GM21390 (cell line): ENCODE measurements at regions not wholly inside any gene's neighbourhood (a gene's known extent, or its start where the extent isn't known, plus 50 kb on each side); places are given as distances from the start of the nearest gene placed in this dataset.

Experiments used
- ATAC-seq: cut with Tn5 transposase; IDR thresholded peaks from one replicate; pipeline ENCODE4 v1.9.1; 2021; ENCODE audit not compliant: unreplicated experiment

DNA sequence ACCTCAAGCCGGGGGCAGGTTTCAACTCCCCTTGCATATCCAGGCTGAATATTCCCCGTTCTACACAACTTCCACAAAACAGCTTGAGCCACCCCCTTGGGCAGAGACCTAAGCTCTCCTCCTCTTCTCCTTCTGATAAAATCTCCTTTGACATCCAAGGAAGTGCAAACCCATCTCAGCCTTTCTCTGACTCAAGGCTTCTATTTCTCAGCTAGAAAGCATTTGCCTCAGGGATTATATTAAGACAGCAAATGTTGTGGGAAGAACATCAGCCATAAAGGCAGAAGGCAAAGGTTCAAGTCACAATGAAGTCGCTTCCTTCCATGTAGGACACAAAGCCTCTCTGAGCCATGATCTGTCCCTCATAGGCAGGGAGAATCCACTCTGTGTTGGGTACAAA is 386.6 kb upstream of the ARID1B start:
- ATAC-seq: no peak

DNA sequence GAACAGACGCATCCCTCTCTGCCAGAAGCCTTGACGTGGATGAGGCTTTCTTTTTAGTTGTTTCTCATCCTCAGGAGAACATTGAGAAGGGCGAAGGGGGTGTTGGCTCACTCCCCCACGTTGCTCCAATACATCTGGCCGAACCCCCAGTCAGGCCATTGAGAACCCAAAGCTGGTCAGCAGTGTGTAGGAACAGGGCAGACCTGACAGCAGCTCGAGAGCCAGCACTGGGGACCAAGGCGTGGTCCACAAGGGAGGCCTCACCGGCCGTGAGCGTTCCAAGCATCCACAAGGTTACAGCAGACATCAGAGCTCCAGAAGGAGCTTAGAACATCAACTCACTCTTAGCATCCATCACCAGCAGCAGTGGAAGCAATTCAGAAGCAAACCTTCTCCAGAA is 387.9 kb upstream of the ARID1B start:
- no peak for ATAC-seq

DNA sequence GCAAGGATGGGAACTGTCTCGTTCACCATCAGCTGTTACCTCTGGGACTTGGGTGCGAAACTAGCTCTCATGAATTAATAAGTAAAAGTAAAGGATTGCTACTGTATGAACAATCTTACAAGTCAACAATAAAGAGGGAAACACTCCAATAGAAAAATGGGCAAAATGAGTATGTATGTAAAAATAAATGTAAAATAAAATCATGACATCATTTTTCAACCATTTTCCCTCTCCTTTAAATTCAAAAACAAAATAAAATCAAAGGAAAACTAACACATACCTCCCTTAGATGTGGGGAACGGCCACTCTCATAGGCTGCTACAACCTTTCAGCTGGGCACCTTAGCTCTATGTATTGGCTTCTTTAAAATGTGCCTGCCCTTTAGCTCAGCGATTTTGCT is 389.7 kb upstream of the ARID1B start:
- ATAC-seq: no peak

DNA sequence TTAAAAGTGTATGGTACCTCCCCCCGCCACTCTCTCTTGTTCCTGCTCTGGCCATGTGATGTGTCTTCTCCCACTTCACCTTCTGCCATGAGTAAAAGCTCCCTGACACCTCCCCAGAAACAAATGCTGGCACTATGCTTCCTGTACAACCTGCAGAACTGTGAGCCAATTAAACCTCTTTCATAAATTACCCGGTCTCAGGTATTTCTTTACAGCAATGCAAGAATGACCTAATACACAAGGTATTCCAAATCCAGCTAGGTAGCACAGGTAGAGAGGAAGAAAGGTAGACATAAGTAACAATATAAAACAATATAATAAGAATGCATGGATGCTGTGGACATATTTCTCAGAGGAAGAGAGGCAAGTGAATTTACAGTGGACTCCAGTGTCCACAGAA is 394.1 kb upstream of the ARID1B start:
- ATAC-seq: no peak

DNA sequence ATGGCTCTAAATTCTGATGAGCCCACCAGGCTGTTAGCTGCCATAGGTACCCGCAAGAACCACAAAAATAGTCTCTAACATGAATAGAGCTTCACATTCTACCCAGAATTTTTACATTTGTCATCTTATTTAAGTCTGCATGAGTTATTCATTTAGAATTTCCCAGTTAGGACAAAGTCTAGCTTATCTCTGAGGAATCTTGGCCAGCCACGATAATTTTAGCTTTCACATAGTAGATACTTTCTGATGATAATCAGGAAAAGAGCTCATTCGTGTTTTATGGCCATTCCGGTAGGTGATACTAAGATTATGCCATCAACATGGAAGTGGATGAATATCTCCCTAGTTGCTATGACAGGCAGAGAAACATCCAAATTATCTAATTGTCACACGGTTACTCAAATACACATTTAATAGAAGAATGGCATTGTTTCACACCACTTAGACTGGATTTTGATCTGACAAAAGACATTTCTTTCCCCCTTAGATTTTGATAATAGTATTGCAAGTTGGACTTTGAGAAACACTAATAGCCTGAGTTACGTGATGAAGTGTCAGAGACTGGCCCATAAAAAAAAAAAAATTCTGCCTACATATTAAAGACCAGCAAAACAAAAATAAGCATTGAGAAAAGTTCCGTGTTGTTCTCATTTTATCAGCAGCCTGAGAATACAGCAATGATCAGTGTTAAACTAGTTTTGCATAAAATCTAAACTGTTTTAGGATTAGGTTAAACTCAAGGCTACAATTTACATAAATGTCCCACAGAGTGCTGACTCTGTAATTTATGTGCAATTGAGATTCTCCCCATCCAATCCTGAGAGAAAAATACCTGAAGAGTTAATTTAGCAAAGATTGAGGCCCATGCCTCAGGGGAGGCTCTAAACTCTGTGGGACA is 397.5 kb upstream of the ARID1B start:
- no peak for ATAC-seq

DNA sequence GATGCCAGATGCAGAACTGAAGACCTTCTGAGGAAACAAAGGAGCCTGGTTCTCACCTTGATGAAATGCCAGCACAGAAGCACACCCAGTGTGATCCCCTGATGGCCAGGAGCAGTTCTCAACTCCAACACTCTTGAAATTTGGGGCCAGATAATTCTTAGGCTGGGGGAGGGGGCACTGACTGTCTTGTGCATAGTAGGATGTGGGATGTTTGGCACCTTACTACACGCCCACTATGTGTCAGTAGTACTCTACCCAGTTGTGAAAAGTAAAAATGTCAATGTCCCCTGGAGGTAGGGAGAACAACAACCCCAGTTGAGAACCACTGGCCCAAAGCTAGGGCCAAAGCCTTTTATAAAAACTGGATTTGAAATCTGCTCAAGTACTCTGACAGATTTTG is 398.3 kb upstream of the ARID1B start:
- no peak for ATAC-seq

DNA sequence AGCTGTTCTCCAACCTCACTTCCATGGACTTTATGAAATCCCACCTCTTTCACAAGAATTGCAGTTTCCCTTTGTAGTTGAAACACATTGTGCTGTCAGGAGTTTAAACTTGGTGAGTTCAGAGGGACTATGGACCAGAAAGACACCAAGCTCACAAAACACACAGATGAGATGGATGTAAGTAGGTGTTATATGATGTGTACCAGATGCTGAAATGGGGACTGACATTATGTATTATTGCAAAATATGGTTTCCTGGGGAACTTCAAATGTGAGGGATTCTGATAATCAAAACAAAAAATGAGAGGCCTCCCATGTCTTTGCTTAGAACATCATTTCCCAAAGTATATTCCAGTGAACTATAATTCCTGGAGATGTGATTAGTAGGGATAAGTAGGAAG is 401.1 kb upstream of the ARID1B start:
- no peak for ATAC-seq

DNA sequence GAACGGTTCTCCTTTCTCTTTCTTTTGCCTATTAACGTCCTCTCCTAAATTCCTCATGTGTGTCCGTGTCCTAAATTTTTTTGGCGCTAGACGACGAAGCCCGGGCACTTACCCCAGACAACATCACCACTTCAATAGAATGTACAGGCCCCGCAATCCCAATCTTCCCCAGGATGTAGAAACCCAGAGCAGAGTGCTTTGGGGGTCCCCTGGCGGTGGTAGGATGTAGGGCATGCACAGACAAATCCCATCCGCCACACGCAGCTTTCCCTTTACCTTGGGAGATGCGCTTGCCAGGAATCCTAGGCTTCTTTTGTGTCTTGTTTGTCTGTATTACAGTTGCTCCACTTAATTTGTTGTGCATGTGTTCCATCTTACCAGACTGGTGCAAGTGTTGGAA is 417.3 kb upstream of the ARID1B start:
- no peak for ATAC-seq

DNA sequence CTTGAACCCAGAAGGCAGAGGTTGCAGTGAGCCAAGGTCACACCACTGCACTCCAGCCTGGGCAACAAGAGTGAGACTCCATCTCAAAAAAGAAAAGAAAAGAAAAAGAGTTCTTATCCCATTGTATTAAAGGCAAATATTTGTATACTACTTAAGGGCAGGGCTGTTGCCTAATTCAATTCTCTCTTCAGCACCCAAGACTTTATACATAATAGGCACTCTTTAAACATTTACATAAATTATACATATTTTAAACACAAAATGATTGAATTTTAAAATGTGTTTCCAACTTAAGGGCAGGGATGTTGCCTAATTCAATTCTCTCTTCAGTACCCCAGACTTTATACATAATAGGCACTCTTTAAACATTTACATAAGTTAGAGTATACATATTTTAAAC is 424.3 kb upstream of the ARID1B start:
- no peak for ATAC-seq

DNA sequence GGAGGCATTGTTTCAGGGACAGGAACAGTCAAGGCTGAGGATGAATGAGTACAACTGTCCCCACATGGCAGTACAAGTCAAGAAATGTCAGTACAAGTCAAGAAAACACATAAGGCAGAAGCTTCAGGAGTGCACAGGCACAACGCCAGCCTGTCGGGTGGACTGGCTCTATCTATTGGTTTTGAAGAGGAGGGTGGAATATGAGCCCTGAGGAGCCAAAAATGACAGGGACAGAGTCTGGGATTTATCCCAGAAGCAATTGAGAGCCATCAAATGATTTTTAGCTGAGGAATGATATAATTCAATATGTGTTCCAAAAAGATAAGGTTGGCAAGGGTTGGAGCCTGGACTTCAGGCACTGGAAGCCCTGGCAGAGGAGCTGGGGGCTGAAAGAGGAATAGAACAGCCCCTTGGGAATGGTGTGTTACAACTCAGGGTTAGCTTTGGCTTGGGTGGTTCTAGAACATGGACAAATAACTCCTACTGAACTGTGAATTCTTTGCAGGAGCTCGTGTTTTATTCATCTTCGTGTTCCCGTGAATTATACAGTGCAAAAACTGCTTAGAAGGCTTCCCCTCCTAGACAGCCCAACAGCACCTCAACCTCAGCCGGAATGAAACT is 425.7 kb upstream of the ARID1B start:
- no peak for ATAC-seq

DNA sequence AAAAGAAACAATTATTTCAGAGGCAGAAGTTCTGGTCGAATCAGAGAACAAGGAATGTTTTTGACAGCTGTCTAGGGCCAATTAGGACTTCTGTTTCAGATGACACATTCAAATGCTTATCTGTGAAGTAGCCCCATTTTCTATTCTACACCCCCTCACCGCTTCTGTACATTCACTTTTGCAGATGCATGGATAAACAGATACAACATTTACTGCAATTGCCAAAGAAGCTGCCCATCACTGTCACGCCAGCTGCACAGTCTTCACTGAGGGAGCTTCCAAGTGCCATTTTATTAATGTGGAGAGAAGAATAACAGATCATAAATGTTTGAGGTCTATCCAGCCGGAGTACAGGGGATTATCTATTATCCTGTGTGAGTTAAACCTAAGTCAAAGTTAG is 426.8 kb upstream of the ARID1B start:
- no peak for ATAC-seq

DNA sequence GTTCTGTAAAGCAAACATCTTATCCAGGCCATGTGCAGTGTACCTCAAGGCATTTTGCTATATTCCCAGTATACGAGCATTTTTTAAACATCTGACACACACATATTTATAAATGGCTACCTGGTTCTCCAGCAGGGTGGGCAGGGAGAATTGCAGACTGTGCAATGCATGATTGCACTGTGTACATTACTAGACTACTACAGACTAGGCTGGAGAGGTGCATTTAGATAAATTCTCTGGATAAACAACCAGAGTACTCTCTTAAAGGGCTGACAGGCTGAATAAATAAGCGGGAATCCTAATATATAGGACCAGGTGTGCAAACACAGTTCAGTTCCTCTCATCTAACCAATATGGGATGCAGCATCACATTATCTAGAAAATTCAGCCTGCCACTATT is 428.3 kb upstream of the ARID1B start:
- ATAC-seq: no peak

DNA sequence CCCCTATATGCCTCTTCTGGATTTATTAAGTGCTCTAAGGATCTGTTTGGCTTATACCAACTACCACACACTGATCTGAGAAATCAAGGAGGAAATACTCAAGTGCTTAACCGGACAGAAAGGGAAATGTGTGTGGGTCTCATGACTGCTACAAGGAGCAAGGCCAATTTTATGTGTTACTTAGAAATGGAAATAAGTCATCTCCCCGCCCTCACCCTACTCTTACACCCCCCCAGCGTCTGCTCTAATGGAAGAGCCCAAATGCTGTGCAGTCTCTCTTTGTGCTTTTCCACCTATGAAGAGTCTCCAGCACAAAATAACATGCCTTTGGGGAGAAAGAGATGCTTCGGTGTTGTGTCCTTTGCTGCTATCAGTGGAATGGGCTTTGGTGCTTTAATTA is 428.8 kb upstream of the ARID1B start:
- ATAC-seq: no peak

DNA sequence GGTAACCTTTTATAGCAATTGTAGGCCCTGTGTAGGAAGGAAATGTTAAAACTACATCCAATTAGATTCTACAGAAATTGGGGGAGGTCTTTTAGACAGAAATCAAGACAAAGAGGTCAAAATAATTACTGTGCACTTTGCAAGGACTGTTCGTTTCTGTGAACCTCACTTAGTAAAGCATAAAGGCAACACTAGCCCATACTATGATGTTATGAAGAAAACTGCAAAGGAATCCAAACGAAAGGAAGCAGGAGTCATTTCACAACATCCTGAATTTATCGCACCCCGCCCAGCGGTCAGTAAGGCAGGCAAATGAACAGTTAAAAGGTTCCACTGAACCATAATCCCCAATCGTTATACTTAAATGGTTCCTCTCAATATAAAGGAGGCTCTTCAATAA is 429.5 kb upstream of the ARID1B start:
- no peak for ATAC-seq

DNA sequence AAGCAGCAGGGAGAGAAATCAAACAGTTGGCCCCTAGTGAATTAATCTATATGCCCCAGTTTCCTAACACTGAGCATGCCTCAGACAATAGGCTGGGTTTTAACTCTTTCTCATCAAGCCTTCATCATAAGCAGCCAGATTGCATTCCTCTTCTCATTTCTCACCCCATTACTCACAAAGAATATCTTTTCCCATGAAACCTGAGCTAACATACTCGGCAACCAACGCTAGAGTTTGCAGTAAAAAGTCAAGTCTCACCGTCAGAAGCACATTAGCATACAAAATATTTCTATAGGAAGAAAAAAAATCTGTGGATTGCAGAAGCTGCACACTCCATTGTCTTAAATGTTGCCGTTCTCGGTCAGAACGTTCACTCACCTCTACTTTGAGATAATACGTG is 429.9 kb upstream of the ARID1B start:
- ATAC-seq: no peak

DNA sequence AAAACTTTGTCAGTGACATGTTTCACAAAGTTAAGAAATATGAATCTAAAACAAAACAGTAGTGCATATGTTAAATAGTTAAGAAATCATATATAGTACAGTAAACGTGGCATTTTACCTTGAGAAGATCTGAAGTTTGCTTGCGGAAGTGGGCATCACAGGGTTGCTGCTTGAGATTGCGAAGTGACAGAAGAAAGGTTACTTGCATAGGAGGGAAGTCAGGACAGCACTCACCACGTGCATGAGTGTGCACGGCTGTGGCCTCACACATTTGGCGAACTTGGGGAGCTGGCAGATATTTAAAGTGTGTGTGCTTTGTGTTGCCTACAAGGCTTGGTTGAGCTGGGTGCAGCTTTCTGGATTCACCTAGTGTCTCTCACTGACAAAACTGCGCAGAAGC is 431.5 kb upstream of the ARID1B start:
- ATAC-seq: no peak

DNA sequence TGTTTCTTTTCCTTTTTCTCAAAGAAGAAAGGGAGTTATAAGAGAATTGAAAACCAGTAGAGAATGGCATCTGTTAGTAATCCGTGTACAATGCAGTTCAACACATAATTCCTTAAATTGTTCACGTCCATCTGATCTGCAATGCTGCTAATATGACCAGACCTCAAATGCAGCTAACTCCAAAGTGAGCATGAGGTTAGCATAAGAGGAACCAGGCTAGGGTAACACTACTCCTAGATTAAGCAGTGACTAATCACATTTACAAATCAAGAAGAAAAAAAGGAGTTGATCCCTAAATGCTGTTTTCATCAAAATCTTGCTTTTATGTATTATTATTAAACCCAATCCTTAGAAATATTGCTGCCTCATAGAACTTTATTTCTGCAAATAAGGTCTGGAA is 432.7 kb upstream of the ARID1B start:
- ATAC-seq: no peak

DNA sequence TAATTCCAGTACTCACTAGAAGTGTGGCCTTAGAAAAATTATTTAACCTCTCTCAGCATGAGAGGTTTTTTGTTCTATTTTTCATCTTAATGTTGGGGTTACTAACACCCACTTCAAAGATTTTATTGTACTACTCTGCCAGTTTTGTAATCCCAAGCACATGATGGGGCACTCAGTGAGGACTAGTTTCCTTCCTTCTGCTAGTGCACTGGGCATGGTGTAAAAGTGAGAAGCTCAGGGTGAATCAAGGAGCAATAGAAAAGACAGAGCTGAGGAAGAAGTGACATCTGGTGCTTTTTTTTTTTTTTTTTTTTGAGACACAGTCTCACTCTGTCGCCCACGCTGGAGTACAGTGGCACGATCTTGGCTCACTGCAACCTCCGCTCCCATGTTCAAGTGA is 439.4 kb upstream of the ARID1B start:
- no peak for ATAC-seq

DNA sequence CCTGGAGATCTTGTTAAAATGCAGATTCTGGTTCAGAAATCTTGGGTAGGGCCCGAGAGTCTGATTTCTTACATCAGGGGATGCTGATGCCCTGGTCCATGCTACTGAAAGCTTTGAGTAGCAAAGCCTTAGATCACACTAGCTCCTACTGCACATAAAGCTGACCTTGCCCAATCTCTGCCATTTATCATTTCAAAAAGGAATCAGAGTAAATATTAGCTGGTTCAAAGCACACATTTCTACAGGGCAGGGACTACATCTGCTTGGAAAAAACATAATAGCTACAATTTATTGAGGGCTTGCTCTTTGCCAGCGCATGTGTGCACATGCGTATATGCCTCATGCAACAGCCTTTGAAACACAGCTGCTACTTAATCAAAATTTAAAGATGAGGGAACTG is 440.4 kb upstream of the ARID1B start:
- no peak for ATAC-seq

DNA sequence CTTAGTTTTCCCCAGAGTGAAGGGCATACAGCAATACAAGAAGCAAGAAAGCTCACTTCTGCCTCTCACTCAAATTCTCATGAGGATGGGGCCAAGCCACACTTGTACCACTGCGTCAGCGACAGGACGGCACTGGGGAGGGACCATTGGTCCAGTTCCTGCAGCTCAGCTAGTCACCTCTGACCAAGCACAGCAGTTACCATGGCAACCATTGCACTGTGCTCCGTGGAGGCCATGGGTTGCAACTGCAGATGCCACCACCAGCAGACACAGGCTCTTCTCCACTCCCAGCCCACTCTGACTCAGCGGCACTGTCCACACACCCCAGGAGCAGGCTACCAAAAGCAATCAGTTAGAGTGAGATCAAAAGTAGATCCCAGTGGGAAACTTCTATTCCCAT is 441.1 kb upstream of the ARID1B start:
- no peak for ATAC-seq

DNA sequence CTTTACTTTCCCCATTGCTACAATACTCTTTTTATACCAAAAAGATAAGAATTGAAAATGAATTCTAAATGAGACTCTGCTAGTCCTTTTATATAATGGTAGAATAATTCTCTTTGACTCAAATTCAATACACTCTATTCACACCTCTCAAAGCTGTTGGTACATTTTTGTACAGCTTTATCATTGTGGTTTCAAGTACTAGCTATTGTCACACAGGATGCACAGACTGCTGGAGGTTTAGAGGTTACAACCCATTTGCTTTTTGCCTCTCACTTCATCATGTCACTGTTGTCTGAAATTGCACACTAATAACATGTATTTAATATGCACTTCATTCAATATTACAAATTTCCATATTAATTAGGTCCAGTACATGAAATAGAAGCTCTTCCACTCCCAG is 442.2 kb upstream of the ARID1B start:
- no peak for ATAC-seq

DNA sequence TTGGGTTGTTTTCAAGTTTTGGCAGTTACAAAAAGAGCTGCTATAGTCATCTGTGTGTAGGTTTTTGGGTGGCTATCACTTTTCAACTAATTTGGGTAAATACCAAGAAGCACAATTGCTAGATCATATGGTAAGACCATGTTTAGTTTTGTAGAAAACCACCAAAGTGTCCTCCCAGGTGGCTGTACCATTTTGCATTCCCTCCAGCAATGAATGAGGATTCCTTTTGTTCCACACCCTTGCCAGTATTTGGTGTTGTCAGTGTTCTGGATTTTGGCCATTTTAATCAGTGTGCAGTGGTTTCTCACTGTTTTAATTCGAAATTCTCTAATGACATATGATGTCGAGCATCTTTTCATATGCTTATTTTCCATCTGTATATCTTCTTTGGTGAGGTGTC is 457.5 kb upstream of the ARID1B start:
- ATAC-seq: no peak

DNA sequence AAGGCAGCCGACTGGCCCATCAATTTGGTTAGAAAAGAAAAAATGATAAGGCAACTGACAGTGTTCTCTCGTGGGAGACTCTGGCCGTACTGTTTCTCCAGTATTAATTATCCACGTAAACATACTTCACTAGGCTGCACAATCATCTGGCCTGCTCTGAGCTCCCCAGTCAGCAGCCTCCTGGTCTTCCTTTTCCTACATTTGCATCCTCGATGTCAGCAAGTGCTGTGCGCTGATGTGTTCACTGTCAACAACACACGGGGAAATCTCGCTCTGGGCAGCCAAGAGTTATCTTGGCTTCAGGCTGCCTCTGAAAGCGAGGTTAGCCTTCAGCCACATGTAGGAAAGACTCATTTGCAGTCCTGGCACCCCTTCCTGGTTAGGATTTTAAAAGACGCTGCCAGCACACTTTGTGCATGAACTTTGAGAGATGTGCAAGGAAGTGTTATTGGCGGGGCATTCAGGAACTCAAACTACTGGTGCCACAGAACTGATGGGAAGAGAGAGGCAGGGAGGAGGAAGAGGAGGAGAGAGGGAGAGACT is 460.5 kb upstream of the ARID1B start:
- no peak for ATAC-seq
